ENCODE measurements at regions not wholly inside any gene's neighbourhood (a gene's known extent, or its start where the extent isn't known, plus 50 kb on each side); places are given as distances from the start of the nearest gene placed in this dataset.
A peak's percentile ranks its signal among the peaks of the same experiment; 100 is the strongest.
"Not testable (repeated sequence)": the region's sequence is repeated elsewhere in the genome, so short reads cannot be mapped to it uniquely, and the experiment has no call there.

DNA sequence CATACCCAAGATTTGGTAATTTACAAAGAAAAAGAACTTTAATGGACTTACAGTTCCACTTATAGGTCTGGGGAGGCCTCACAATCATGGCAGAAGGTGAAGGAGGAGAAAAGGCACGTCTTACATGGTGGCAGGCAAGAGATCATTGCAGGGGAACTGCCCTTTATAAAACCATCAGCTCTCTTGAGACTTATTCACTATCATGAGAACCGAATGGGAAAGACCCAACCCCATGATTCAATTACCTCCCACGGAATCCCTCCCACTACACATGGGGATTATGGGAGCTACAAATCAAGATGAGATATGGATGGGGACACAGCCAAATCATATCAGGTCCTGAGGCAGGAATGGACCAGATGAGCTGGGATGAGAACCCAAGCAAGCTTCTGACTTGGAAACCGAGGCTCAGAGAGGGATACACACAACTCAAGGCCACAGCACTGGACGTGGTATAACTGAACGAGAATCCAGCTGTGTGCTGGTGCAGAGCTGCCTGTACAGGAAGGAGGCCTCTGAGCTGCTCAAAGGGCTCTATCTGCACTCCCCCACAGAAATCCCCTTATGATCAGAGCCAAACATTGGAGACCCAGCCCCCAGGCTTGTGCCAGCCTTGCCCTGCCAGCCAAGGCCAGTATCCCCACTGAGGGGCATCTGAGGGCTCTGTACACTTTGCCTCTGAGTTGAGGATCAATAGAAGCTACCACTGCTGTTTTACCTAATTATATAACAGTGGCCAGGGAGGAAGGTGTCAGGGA, 137.8 kb downstream of the CEBPB start:
- no peak for DNase-seq (ENCODE audit: low read depth in 2 of 2)

DNA sequence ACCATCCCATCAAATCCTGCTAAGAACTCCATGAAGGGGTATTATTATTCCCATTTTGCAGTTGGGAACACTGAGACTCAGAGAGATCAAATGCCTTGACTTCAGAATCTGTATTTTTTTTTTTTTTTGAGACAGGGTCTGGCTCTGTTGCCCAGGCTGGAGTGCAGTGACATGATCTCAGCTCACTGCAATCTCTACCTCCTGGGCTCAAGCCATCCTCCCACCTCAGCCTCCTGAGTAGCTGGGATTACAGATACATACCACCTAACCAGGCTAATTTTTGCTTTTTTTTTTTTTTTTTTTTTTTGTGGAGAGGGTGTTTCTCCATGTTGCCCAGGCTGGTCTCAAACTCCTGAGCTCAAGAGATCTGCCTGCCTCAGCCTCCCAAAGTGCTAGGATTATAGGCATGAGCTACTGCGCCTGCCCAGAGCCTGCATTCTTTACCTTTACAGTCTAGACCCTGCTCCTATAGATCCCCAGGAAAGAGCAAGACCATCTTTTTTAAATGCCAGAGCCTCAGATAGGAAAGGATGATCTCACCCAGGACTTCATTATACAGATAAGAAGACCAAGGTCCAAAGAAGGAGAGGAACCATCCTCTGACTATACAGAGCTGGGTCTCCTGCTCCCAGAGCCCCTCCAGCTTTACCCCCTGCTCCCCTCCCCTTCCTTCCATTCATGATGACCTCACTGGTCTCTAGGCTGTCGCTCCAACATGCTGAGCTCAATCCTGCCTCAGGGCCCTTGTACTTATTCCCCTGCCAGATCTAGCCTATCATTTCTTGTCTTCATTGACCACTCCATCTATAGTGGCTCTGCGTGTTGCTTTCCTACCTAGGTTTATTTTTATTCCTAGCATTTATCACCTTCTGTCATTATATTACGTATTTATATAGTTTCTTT, 138.6 kb downstream of the CEBPB start:
- DNase-seq (ENCODE audit: low read depth in 2 of 2): no peak

DNA sequence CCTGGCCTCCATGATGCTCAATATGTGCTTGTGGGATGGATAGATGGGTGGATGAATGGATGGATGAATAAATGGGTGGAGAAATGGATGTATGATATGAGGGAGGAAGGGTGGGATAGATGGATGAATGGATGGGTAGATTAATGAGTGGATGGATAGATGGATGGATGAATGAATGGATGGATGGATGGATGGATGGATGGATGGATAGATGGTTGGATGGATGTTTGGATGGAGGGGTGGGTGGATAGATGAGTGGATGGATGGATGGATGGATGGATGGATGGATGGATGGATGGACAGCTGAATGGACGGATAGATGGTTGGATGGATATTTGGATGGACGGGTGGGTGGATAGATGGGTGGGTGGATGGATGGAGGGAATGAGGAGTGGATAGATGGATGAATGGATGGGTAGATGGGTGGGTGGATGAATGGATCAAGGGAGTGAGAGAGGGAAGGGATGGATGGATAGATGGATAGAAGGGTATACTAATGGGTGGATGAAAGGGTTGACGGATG, 139.4 kb downstream of the CEBPB start:
- no peak for DNase-seq (ENCODE audit: low read depth in 2 of 2)

DNA sequence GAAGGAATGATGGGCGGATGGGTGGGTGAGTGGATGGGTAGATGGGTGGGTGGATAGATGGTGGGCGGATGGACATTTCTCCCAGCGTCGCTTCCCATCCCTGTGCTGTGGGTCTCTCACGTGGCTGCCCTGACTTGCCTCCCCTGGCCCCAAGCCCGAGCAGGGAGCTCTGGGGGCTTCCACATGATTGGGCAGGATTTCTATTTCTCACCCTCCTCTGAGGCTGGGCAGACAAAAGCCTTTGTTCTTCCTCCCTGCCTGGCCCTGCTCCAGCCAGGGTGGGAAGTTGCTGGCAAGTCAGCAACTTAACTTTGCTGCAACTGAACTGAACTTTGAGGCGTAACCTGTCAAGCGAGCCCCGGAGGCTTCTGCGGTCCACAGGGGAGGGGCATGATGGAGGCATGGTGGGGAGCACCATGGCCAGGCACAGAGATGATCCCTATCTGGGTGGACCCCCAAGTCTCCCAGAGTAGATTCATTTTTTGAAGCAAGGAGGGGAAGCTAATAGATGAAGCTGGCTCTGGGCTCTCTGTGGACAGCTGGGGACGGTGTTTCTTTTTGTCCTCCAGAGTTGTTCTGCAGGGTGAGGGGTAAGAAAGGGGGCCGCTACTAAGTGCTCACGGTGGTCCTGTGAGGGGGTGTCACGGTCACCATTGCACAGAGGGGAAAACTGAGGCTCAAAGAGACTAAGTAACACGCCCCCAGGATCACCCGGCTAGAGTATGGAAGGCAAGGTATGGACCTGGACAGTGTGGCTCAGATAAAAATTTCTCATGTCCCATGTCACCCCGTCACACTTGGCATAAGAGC, 140.1 kb downstream of the CEBPB start:
- no peak for DNase-seq (ENCODE audit: low read depth in 2 of 2)

DNA sequence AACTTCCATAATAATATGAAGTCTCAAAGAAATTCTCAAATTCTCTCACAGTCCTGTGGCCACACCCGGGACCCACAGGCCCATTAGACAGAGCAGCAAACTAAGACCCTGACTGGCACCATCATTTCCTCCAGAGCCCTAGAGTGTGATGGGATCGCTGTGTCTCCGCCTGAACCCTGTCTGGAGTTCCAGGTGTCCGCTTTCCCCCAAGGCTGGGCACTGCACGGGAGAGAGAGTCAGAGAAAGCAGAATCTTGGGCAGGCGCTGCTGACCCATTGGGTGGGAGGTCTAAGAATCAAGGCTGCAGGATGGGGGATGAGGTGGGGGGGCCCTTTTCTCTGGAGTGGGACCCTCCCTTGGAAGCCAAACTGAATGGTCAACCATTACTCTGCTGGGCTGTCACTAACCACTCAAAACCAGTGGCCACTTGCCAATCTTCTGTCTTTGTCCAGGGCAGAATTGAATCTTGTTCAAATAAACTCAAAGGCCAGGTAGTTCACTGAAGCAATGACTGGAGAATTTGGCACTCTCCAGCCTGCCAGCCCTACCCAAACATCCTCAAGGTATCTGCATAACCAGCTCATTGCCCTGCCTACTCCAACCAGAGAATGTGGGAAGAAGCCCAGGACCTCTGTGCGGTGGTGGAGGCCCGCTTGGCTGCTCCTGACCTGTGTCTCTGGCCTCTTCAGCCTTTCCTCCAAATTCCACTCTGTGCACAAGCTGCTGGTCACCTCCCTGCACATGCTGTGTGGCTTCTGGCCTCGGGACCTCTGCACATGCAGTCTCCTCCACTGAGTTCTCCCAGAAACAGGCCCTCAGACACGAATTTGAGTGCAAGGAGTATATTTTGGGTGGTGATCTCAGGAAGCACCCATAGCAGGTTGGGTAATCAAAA, 141.1 kb downstream of the CEBPB start:
- DNase-seq (ENCODE audit: low read depth in 2 of 2): no peak

DNA sequence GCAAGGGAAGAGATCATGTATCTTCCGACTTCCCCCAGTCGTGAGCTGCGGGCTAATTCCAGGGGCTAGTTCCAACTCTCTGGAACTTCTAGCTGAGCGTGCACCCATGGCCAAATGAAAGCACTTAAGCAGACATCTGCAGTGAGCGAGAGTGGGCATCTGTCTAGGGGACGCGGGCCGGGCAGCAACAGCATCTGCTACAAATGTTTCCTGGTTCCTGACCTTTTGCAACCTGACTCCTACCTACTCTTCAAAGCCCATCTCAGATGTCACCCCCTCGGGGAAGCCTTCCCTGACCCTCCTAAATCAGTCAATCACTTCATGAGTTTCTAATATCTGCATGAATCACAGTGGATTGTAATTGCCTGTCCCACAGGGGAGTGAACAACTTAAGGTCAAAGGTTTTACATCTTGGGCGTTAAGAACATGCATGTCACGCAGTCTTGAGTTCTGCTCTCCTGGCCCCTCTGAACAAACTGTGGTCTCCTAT, 141.9 kb downstream of the CEBPB start:
- DNase-seq (ENCODE audit: low read depth in 2 of 2): no peak

DNA sequence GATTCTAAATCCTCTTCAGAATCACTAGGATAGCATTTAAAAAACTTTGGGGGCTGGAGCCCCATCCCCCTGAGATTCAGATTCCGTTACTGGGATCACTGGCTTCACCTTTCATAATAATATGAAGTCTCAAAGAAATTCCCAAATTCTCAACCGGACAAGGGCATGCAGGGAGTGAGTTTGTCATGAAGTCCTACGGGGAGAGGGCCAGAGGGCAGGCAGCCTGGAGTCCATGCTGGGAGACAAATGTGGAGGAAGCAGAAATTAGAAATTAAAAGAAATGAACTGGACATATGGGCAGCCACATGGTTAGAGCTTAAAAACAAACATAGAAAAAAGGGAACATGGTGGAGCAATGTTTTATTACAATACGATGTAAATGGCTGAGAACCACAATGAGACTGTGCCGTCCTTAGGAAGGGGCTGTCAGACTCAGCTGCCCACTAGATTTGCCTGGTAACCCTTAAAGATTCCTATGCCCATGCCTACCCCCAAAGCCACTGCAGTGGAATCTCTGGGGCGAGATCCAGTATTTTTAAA, 142.6 kb downstream of the CEBPB start:
- no peak for DNase-seq (ENCODE audit: low read depth in 2 of 2)

DNA sequence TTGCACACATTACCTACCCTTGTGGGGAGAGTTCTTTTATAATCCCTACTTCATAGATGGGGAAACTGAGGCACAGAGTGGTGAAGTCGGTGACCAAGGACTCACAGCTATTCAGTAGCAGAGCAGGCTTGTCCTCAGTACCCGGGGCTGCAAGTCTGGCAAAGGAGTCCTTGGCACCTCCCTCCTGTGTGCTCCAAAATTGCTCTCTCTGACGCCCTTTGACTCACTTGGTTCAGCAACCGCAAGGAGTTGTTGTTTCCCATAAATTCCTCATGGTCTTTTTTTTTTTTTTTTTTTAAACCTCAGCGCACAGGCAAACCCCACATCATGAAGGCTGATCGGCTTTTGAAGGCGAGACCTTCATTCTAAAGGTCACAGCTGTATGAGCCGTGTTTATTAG, 143.2 kb downstream of the CEBPB start:
- no peak for DNase-seq (ENCODE audit: low read depth in 2 of 2)

DNA sequence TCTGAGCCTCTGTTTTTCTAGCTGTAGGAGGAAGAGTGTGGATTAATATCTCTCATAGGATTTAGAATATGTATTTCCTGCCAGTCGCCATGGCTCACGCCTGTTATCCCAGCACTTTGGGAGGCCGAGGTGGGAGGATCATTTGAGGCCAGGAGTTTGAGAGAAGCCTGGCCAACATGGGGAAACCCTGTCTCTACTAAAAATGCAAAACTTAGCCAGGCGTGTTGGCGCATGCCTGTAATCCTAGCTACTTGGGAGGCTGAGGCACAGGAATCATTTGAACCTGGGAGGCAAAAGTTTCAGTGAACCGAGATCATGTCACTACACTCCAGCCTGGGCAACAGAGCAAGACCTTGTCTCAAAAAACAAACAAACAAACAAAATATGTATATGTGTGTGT, 143.9 kb downstream of the CEBPB start:
- not testable (repeated sequence) for DNase-seq (ENCODE audit: low read depth in 2 of 2)

DNA sequence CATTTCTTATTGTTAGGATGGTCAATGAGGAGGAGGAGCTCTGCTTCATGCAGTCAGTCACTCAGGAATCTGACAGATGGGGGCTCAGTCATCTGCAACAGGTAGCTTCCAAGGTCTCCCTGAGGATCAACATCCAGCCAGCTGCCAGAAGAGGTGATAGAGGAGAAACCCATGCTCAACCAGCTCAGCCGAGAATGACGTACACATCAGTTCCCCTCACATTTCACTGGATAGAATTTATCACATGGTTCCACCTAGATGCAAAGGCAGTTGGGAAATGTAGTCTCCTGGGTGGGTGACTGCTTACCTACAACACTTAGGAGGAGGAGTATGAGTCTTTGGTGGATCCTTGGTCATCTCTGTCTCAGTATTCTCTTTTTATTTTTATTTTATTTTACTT, 144.5 kb downstream of the CEBPB start:
- no peak for DNase-seq (ENCODE audit: low read depth in 2 of 2)

DNA sequence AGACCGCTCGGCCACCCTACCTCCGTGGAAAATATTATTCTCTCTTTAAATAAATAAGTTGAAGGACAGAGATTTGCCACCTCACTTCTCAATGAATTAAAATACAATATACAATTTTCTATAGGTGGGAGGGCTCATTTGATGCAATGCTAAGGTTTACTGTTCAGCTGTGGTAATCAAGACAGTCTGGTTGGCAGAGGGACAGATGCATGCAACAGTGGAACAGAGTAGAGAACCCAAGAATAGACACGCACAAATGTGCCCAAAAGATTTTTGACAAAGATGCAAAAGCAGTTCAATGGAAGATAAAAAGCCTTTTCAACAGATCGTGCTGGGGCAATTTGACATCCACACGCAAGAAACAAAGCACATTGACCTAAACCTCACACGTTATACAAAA, 145.2 kb downstream of the CEBPB start:
- DNase-seq (ENCODE audit: low read depth in 2 of 2): no peak

DNA sequence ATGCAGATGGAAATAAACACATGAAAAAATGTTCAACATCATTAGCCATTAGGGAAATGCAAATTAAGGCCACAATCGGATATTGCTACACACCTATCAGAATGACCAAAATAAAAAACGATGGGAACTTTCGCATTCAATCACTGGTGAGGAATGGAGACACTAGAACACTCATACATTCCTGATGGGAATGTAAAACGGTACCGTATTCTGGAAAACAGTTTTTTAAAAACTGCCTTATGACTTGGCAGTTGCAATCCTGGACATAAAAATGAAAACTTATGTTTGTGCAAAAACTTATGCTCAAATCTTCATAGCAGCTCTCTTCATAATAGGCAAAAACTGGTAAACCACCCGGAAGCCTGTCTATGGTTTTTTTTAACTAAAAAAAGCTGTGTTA, 146.0 kb downstream of the CEBPB start:
- no peak for DNase-seq (ENCODE audit: low read depth in 2 of 2)

DNA sequence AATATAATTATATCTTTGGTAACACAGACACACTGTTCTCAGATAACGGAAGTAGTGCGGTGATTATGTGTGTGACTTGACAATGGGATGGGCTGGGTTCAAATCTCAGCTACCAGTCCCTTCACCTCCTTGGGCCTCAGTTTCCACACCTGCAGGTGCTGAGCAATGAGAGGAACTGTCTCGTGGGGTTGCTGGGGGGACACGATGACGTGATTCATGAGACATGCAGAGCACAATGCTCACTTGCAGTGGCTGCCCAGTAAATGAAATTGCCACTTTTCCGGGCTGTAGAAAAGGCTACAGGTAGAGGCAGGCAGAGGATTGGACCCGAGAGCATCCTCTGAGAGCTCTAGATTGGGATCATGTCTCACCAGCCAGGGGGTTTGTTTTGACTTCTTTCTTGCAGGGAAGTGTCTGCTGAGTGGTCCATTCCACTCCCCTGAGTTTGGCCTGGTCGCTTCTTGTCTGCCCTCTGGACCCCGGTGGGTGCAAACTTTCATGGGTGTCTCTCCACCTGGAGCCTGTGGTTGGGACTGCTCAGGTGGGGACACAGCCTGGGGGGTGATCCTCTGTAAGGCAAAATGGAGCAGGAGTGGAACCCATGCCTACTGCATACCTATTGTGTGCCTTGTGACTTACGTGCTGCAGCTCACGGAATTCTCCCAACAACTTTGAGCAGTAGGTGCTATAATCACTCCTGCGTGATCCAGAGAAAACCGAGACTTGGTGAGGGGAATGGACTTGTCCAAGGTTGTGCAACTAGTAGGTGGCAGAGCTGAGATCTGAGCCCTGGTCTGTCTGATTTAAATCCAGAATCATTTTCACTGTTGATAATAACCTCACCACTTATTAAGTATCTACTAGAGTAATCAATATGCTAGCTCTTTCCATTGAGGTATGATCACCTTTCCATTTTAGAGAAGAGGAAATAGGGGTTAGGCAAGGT, 147.2 kb downstream of the CEBPB start:
- DNase-seq (ENCODE audit: low read depth in 2 of 2): no peak

DNA sequence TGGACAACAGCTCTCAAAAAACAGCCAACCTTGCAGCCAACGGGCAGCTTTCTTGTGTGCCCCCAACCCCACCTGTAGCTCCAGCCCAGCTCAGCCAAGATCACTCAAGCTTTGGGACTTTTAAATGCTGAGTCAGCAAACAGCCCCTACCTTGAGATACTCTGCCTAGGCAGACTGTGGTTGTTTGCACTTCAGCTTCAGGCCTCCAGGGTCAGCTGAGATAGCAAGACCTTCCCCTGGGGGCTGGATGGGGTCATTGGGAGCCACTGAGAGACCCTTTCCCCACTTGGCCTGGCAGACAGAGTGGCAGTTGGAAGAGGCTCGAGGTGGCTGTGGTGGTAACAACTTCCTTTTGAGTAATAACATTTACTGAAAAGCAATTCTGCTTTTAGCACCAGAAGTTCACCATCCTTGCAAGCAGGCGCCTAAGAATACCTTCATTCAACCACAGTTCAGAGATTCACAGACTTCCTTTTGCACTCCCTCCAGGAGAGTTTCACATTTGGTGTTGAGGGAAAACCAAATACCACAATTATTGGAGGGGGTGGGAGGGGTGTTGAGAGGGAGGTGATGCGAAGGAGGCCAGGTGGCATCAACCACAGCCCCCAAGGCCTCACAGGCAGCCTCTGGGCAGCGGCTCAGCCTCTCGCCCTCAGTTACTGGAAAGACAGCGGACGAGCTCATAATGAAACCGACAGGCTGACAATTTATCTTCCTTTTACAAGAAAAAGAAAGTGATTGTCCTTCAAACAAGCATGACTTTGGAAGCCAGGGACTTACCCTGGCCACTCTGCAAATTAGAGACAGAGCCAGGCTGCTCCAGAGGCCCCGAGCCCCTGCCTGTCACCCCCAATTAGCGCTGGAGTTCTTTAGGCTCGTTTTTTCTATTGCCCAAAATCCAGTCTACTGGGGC, 148.1 kb downstream of the CEBPB start:
- peak; percentile 47 to 67 for DNase-seq (ENCODE audit: low read depth in 2 of 2)

DNA sequence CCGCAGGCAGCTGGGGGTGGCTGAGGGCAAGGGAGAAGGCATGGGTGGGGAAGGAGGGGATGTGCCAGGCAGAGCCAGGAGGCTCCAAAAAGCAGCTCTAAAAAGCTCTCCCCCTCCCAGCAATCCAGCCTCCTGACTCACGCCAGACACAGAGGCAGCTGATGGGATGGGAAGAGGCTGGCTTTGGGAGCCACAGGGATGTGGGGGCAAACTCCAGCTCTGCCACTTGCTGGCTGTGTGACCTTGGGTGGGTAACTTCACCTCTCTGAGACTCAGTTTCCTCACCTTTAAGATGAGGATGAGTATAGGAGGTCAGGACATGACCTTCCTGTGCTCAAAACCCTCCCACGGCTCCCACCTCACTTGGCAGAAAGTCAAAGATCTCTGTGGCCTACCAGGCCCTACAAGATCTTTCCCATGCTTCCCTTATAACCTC, 148.9 kb downstream of the CEBPB start:
- no peak for DNase-seq (ENCODE audit: low read depth in 2 of 2)

DNA sequence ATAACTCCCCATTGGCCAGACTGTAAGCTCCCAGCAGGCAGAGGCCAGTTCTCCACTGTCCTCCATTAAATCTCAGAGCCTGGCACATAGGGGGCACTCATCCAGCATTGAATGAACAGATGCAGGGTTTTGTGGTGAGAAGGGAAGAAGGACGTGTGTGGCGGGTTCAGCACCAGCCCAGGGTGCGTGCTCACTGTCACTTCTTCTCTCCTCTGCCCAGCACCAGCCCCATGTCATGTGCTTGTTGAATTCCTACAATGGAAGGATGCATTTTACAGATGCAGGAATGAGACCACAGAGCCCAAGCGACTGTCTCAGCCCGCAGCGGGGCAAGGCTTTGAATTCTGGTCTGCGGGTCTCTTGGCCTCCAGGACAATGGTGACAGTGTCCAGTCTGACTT, 149.9 kb downstream of the CEBPB start:
- DNase-seq (ENCODE audit: low read depth in 2 of 2): no peak

DNA sequence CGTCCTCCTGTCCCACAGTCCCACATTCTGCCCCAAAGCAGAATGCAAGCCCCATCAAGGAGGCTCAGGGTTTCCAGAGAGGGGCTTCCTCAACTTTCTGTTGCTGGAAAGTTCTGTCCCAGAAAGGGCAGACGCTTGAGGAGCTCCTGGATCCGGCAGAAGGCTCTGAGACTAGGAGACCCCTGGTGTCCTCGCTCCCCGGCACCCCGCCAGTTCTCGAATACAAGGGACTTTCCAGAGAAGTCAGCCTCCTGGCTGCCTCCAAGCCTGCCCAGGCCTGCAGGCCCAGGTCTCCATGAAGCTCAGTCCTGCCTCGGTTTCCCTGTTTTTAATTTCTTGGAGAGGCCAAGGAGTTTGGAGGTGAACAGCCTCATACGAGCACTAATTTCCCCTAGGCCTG, 150.4 kb downstream of the CEBPB start:
- no peak for DNase-seq (ENCODE audit: low read depth in 2 of 2)
